SH-SY5Y (cell line): ENCODE measurements at regions not wholly inside any gene's neighbourhood (a gene's known extent, or its start where the extent isn't known, plus 50 kb on each side); places are given as distances from the start of the nearest gene placed in this dataset.

Source experiments
- GATA2 ChIP-seq: IDR thresholded peaks from 2 replicates; pipeline ENCODE4 v1.6.1; 2011; ENCODE audit warnings: mild to moderate bottlenecking, low read depth, low read length
- GATA3 ChIP-seq: IDR thresholded peaks from 2 replicates; pipeline ENCODE4 v1.6.1; 2011; ENCODE audit warnings: low read depth, mild to moderate bottlenecking, low read length, moderate library complexity

- TF ChIP-seq GATA3 (no peak), GATA2 (no peak)
Measured at GRCh38 chr5:135234242-135234641, 164.8 kb downstream of the MACROH2A1 start.

- TF ChIP-seq GATA2: no peak
Measured at GRCh38 chr5:135233477-135233876, 165.6 kb downstream of the MACROH2A1 start.

- TF ChIP-seq GATA3: no peak
- no peak for TF ChIP-seq GATA2
Measured at GRCh38 chr5:135232958-135233357, 166.1 kb downstream of the MACROH2A1 start.

GRCh38 chr5:135231289-135231688 lies 167.7 kb downstream of the MACROH2A1 start:
- TF ChIP-seq GATA2: no peak
- no peak for TF ChIP-seq GATA3

- TF ChIP-seq GATA2: no peak
- no peak for TF ChIP-seq GATA3
Measured at GRCh38 chr5:135230251-135230925, 168.6 kb downstream of the MACROH2A1 start.

GRCh38 chr5:135229679-135230132 lies 169.3 kb downstream of the MACROH2A1 start:
- TF ChIP-seq GATA2 (no peak), GATA3 (no peak)

GRCh38 chr5:135229122-135229521 lies 169.9 kb downstream of the MACROH2A1 start:
- TF ChIP-seq GATA3 (no peak), GATA2 (no peak)

GRCh38 chr5:135228222-135228621 lies 170.8 kb downstream of the MACROH2A1 start:
- TF ChIP-seq GATA2 (no peak), GATA3 (no peak)

GRCh38 chr5:135227064-135228022 lies 171.7 kb downstream of the MACROH2A1 start:
- TF ChIP-seq GATA2: no peak
- TF ChIP-seq GATA3: no peak

- no peak for TF ChIP-seq GATA3
- TF ChIP-seq GATA2: no peak
Measured at GRCh38 chr5:135225856-135226560, 173.0 kb downstream of the MACROH2A1 start.

GRCh38 chr5:135223891-135224625 lies 175.0 kb downstream of the MACROH2A1 start:
- no peak for TF ChIP-seq GATA3
- no peak for TF ChIP-seq GATA2

GRCh38 chr5:135223404-135223803 lies 175.6 kb downstream of the MACROH2A1 start:
- no peak for TF ChIP-seq GATA2
- no peak for TF ChIP-seq GATA3

- TF ChIP-seq GATA3 (no peak), GATA2 (no peak)
Measured at GRCh38 chr5:135222771-135223170, 176.3 kb downstream of the MACROH2A1 start.

GRCh38 chr5:135222171-135222681 lies 176.8 kb downstream of the MACROH2A1 start:
- TF ChIP-seq GATA3 (no peak), GATA2 (no peak)

- no peak for TF ChIP-seq GATA3
- TF ChIP-seq GATA2: no peak
Measured at GRCh38 chr5:135221696-135222095, 177.3 kb downstream of the MACROH2A1 start.

GRCh38 chr5:135221187-135221473 lies 177.9 kb downstream of the MACROH2A1 start:
- no peak for TF ChIP-seq GATA2
- TF ChIP-seq GATA3: no peak
